Fibroblast of pulmonary artery (primary cell): ENCODE measurements at regions not wholly inside any gene's neighbourhood (a gene's known extent, or its start where the extent isn't known, plus 50 kb on each side); places are given as distances from the start of the nearest gene placed in this dataset.

Experiments
- DNase-seq: peaks from one replicate; pipeline ENCODE4 v3.0.0-alpha.2; 2010; ENCODE audit warnings: low read depth
- H3K4me3 ChIP-seq: replicated peaks from 2 replicates; pipeline ENCODE4 v1.5.1; 2011; ENCODE audit warnings: low read depth, mild to moderate bottlenecking, control low read depth, low read length, moderate library complexity
- CTCF ChIP-seq: IDR thresholded peaks from 2 replicates; pipeline ENCODE4 v1.5.1; 2011; ENCODE audit warnings: mild to moderate bottlenecking, control low read depth, low read length, inconsistent platforms; ENCODE audit errors: missing control alignments

GRCh38 chr17:5662409-5663085 is 78.2 kb upstream of the NLRP1 start:
- no peak overlapping the region for H3K4me3 ChIP-seq
- TF ChIP-seq CTCF: no peak
- DNase-seq: no peak

DNA sequence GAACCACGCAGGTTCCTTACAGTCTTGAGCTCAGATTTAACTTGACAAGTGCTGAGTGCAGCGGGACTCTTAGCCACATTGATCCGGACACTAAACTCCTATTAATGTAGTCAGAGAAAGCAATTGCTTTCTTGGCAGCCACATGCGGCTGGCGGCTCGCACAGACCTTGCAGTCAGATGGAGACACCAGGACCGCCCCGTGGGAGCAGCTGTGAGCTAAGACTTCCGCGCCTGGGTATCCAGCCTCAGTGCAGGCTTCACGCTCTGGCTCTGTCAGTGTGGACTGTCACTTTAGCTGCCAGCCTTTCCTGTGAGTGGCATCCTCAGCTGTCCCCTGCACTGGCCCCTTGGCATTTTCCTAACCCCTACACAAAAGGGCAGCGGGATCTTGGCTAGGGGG is 80.9 kb upstream of the NLRP1 start:
- DNase-seq: no peak
- H3K4me3 ChIP-seq: no peak overlapping the region
- no peak for TF ChIP-seq CTCF

- H3K4me3 ChIP-seq: no peak overlapping the region
- no peak for DNase-seq
- no peak for TF ChIP-seq CTCF
Measured at GRCh38 chr17:5667871-5668270, 83.6 kb upstream of the NLRP1 start.

- no peak for DNase-seq
- no peak for TF ChIP-seq CTCF
Measured at GRCh38 chr17:5668557-5669138, 84.3 kb upstream of the NLRP1 start.

GRCh38 chr17:5669191-5669590 is 84.9 kb upstream of the NLRP1 start:
- TF ChIP-seq CTCF: no peak
- no peak for DNase-seq
- H3K4me3 ChIP-seq: no peak overlapping the region

More at GRCh38 chr17:5668557-5669138, 84.3 kb upstream of the NLRP1 start:
- H3K4me3 ChIP-seq: no peak overlapping the region

GRCh38 chr17:5672141-5672540 is 87.8 kb upstream of the NLRP1 start:
- TF ChIP-seq CTCF: no peak
- no peak overlapping the region for H3K4me3 ChIP-seq
- no peak for DNase-seq
